Fibroblast of lung (primary cell): ENCODE measurements at regions not wholly inside any gene's neighbourhood (a gene's known extent, or its start where the extent isn't known, plus 50 kb on each side); places are given as distances from the start of the nearest gene placed in this dataset.

ENCODE experiments used
- CTCF ChIP-seq, 2 donors: IDR thresholded peaks in 1 of 2; conservative IDR thresholded peaks in 1 of 2; 1 replicate in 1 of 2; 2 replicates in 1 of 2; pipeline ENCODE4 v1.5.1; 2011 to 2012; ENCODE audit warnings: low read length in 2 of 2, control low read depth in 1 of 2, inconsistent platforms in 1 of 2, low read depth in 1 of 2, mild to moderate bottlenecking in 1 of 2
- EZH2 ChIP-seq: IDR thresholded peaks from 2 replicates; pipeline ENCODE4 v1.5.1; 2012; ENCODE audit warnings: low read length, control low read depth, mild to moderate bottlenecking; ENCODE audit errors: missing control alignments

- TF ChIP-seq CTCF (conservative IDR thresholded peaks at IDR 0.05 in 1 of 2, IDR thresholded peaks at IDR 0.05 in 1 of 2; ENCODE audit: low read depth in 1 of 2, low read length in 2 of 2) (no peak), EZH2 (no peak)
Observed at GRCh38 chr12:14279845-14280244, 85.6 kb upstream of the ATF7IP start.
